Fibroblast of lung (primary cell): ENCODE measurements at regions not wholly inside any gene's neighbourhood (a gene's known extent, or its start where the extent isn't known, plus 50 kb on each side); places are given as distances from the start of the nearest gene placed in this dataset.

Source experiments
- EZH2 ChIP-seq: IDR thresholded peaks from 2 replicates; pipeline ENCODE4 v1.5.1; 2012; ENCODE audit warnings: low read length, control low read depth, mild to moderate bottlenecking; ENCODE audit errors: missing control alignments
- TF ChIP-seq, protein P1 (sequence below), 2 donors: IDR thresholded peaks in 1 of 2; conservative IDR thresholded peaks in 1 of 2; 1 replicate in 1 of 2; 2 replicates in 1 of 2; pipeline ENCODE4 v1.5.1; 2011 to 2012; ENCODE audit warnings: low read length in 2 of 2, control low read depth in 1 of 2, inconsistent platforms in 1 of 2, low read depth in 1 of 2, mild to moderate bottlenecking in 1 of 2

GRCh38 chr11:39255648-39256047 lies 2203.8 kb downstream of the LRRC4C start:
- TF ChIP-seq, protein P1, sequence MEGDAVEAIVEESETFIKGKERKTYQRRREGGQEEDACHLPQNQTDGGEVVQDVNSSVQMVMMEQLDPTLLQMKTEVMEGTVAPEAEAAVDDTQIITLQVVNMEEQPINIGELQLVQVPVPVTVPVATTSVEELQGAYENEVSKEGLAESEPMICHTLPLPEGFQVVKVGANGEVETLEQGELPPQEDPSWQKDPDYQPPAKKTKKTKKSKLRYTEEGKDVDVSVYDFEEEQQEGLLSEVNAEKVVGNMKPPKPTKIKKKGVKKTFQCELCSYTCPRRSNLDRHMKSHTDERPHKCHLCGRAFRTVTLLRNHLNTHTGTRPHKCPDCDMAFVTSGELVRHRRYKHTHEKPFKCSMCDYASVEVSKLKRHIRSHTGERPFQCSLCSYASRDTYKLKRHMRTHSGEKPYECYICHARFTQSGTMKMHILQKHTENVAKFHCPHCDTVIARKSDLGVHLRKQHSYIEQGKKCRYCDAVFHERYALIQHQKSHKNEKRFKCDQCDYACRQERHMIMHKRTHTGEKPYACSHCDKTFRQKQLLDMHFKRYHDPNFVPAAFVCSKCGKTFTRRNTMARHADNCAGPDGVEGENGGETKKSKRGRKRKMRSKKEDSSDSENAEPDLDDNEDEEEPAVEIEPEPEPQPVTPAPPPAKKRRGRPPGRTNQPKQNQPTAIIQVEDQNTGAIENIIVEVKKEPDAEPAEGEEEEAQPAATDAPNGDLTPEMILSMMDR (conservative IDR thresholded peaks at IDR 0.05 in 1 of 2, IDR thresholded peaks at IDR 0.05 in 1 of 2; ENCODE audit: low read depth in 1 of 2, low read length in 2 of 2): no peak
- no peak for TF ChIP-seq EZH2
